HG03159 (cell line): ENCODE measurements at regions not wholly inside any gene's neighbourhood (a gene's known extent, or its start where the extent isn't known, plus 50 kb on each side); places are given as distances from the start of the nearest gene placed in this dataset.

Source experiments
- ATAC-seq: cut with Tn5 transposase; IDR thresholded peaks from one replicate; pipeline ENCODE4 v1.9.1; 2021; ENCODE audit warnings: mild to moderate bottlenecking, moderate library complexity; ENCODE audit not compliant: unreplicated experiment

DNA sequence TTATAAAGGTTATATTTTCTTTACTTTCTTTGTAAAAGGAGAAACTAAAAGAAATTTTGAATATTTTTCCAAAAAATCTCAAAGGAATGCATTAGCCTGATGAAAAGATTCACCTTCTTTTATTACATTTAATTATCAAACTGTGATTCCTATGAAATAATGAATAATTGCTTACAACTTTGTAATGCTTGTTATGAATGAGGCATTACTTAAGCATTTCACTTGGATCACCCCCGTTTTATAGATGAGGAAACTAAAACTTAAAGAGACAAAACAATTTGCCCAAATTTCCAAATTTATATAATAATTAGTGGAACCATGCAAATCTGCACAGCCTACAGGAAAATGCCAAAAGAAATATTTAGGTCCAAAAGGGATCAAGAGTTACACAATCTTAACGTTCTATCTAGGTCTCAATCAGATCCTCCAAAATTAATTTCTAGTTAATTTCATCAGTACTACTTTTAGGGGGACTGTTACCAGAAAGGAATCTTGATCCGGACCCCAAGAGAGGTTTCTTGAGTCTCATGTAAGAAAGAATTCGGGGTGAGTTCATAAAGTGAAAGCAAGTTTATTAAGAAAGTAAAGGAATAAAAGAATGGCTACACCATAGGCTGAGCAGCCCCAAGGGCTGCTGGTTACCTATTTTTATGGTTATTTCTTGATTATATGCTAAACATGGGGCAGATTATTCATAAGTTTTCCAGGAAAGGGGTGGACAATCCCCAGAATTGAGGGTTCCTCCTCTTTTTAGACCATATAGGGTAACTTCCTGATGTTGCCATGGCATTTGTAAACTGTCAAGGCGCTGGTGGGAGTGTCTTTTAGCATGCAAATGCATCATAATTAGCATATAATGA lies 288.0 kb downstream of the ADGB start:
- ATAC-seq = no peak

GRCh38 chr6:146887447-146888077 lies 288.8 kb downstream of the ADGB start:
- no peak for ATAC-seq

GRCh38 chr6:146889303-146889702 lies 290.5 kb downstream of the ADGB start:
- no peak for ATAC-seq

DNA sequence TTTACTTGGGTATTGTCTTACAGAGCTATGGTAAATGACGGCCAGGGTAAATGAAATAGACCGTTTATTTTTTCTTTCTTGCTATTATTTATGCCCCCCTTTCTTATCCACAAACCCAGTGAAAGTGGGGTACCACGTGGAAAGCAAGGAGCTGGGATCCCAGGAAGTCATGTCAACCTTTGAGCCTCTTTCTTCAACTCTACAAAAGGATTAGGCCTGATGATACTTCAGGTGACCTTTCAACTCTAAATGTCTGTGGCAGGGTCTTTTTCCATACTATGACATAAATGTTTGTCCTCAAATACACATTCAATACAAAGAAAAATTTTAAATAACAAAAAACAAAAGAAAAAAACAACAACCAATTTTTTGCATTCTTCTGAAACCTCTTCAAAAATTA lies 291.4 kb downstream of the ADGB start:
- ATAC-seq = no peak

DNA sequence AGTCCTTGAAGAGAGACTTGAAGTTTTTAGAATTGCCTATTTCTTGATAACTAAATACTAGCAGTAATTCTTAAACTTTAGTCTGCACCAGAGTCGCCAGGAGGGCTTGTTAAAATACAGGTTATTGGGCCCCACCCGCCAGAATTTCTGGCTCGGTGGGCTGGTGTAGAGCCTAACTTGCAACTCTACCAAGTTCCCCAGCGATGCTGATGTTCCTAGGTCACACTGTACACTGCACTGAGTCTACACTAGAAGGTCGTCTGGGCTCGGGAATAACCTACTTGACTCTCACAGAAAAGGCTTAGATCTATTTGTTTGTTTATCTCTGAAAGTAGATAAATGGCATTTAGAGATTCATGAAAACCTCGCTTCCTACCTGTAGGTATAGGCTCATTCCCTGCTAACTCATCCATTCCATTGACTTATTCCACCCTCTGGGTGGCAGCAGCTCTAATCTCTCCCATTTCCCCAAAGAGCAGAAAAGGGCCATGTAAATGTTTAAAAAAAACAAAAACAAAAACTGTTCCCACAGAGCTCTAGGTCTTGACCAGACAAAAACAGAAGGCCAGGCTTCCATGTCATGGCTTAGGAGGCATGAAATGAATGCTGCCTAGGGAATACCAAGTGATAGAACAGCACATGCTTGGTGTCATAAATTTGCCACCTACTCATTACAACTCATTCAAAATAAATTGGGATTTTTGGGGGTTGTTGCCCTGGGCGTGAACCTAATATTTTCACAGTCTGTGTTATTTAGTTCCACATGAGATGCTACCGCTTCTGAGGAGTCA lies 292.1 kb downstream of the ADGB start:
- ATAC-seq = no peak

DNA sequence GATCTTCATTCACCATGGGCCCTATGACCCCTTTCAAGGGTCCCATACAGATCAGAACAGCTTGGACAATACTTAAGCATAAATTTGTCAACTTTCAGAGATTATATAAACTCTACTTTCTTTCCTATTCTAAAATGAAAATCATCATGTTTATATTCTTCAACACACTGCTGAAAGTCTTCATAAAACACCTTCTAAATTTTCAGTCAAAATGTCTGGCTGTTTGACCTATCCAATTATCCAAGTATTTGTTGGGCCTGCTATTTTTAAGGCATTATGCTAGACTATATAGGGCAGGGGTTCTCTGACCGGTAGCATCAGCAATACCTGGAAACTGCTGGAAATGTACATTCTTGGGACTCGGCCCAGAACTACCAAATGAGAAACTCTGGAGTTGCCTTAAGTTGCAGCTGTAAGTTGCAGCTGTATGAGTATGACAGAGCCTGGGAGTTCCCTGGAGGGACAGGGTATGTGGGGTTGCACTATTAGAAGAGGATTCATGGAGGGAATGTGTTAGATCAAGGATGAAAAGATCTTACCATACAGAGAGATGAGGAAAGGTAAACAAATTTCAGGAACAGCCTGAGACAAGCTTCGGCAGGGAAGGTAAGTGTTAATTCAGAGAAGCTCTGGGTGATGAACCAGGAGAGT lies 293.0 kb downstream of the ADGB start:
- no peak for ATAC-seq

DNA sequence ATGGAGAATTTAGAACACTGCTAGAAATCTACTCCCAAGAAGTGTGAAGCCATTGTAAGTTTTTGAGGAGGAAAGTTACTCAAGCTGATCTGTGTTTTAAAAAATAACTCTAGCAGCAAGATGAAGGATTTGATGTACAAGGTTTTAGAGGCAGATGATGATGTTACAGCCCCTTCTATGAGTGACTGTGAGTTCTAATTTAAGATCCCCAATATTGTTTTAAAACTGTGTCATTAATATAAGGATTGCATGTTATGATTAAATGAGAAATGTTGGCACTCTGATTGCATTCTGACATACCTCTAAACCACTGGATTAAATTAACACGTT lies 293.5 kb downstream of the ADGB start:
- ATAC-seq = no peak

DNA sequence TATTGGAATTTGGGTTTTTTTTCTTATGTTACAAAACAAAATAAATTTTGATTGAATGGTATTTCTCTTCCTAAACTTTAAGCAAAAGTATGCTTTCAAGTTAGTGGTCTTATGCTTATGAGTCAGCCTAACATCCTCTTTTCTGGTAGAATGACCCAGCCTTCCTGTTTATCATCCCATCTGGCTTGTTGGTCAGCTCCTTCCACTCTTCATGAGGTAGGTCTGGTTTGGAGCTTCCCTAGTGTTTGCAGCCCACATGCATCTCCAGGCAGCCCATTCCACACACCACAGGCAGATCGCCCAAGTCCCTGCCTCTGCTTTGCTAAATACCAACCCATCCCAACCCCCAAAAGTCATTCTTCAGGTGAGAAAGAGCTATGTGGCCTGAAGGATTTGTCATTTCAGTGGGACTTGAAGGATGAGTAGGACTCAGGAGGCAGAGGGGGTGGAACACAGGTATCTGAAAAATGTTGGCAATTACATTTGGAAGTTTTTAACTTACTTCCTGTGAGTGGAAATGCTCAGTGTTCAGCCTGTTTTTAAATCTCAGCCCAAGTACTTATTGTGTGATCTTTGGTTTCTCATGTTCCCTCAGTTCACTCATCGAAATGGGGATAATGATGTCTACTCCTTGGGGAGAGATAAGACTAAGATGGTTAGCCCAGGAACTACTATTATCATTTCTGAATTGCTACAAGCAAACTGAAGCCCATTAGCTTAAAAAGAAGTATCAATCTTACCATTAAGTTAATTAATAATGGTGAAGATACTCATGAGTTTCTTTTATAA lies 294.0 kb downstream of the ADGB start:
- ATAC-seq = no peak

- no peak for ATAC-seq
These were observed 294.9 kb downstream of the ADGB start for GRCh38 chr6:146893690-146894089.

DNA sequence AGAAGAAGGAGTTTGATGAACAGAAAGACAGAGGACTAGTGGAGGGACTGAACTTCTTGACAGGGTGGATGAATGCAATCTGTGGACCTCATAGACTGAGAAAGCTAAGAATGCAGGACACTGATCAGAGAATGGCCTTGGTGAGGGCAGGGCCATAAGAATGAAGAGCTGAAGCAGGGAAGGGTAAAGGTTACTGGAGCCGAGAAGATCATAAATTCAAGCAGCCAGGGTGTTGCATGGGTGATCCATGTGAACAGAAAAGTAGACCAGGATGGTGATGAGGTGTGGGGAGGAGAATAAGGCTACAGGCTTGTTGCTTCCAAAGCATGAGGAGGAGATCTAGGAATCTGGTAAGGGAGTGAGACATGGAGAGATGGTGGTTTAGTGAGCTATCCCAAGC lies 295.9 kb downstream of the ADGB start:
- ATAC-seq = no peak

DNA sequence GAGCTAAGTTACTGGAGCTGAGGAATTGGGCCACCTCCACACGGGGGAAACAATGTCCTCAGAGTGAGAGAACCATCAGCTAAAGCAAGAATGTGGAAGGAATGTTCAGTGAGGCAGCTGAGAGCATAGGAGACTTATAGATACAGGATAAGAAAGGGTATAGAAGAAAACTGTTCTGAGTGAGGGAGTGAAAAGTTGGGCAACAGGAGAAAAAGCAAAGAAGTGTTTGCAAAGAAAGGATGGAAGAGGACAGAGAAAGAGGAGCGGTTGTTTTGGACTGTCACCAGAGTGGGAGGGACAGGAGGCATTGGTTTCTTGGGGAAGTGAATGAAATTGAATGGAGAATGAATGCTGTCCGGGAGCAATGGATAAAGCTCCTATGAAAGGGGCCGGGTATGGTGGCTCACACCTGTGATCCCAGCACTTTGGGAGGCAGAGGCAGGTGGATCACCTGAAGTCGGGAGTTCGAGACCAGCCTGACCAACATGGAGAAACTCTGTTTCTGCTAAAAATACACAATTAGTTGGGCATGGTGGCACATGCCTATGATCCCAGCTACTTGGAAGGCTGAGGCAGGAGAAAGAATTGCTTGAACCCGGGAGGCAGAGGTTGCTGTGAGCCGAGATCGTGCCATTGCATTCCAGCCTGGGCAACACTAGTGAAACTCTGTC lies 296.5 kb downstream of the ADGB start:
- ATAC-seq = no peak

DNA sequence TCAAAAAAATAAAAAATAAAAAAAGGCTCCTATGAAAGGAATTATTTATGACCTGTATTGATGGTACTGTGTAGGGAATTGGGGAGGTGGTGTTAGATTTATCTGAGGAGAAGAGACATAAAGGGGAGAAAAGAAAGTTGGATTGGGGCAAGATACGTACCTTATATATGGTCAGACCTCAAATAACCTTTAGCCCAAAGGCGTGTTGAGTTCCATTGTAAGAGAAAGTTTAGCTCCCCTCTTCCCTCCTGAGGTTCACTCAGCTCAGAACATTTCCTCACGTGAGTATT lies 296.9 kb downstream of the ADGB start:
- no peak for ATAC-seq

- ATAC-seq = no peak
These were observed 297.5 kb downstream of the ADGB start for GRCh38 chr6:146896062-146896813.

DNA sequence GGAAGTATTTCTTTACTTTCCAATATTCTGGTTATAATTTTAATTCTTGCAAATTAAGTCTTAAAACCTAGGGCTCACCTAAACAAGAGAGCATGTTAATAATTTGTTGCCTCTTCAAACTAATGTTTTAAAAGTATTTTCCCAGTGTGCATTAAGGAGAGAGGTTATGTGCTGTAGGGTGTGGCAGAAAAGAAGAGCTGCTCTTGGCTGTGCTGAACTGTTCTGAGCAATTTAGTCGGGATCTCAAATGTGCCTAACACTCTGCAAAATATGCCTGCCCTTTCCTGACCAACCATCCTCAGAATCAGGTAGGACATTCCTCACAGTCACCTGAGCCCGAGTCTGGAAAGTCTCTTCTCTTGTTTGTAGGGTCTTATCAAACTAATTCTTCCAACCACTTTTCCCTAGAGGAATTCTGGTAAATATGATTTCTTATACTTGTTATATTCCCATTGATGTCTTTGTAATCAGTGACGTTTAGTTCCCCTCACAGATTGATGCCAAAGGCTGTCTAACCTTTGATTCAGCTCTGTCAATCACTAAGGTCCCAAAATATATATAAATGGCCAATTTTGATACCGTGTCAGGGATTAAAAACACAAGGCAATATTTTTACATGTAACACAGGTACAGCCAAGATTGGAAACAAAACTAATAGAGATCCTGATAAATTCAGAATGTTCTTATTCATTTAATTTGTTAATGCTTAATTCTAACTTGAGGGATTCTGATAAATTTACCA lies 298.4 kb downstream of the ADGB start:
- no peak for ATAC-seq

DNA sequence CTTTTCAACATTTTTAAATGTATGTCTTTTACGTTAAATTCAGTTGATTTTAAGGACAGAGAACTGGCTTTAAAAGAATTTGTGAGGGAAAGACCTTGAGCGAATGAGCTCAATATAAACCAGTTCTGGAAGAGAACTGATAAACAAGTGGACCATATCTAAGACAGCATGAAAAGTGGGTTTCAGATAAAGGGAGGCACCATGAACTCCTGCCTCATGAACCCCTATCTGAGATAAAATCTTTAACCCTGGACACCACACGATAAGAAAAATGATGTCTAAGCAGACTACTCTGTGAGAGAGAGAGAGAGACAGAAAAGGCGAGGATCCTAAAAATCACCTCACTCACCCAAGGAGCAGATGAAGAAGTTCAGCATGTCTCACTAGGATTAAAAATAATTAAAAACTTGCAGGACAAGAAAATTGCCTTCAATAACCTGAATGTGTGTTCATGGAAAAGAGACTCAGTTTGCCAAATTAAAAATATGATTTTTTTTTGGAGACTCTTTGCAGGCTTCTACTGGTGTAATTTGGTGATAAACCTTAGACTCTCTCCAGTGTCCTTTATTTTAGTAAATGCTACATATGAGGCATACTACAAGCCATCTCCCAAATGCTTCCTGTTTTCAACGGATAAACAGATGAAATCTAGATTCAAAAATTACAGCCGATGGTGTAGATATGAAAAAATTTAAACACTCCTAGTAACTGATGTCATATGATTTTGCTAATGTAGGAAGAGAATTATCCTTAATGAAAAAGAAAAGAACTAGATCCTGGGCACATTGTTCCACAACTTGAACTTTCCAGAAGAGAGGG lies 299.5 kb downstream of the ADGB start:
- no peak for ATAC-seq

DNA sequence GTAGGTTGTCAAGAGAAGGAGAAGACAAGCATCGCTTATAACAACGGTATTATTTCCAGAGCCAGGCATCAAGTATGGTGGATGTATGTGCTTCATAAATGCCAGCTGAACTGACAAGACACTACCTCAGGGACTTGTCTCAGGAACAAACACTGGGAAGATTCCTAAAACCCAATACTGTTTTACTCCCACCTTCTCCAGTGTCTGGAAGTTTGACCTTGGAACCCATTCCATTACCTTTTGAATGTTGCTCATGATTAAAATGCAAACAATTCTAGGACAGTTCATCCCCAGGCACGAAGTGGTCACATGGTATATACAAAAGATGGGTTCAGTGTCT lies 300.1 kb downstream of the ADGB start:
- ATAC-seq = no peak

- no peak for ATAC-seq
These were observed 302.0 kb upstream of the STXBP5 start for GRCh38 chr6:146901940-146902816.
